Smooth muscle cell (in vitro differentiated cells): ENCODE measurements at regions not wholly inside any gene's neighbourhood (a gene's known extent, or its start where the extent isn't known, plus 50 kb on each side); places are given as distances from the start of the nearest gene placed in this dataset.

Source experiments
- DNase-seq: peaks from one replicate; lab custom pipeline; 2025; ENCODE audit not compliant: unreplicated experiment; lab: John Stamatoyannopoulos, UW
- H2AFZ ChIP-seq: fragments of 200-600 bp; sonication (generic); 2 replicates; pipeline ENCODE4 v1.6.0; 2016; ENCODE audit warnings: antibody characterized with exemption, low read depth, mild to moderate bottlenecking
- H3F3A ChIP-seq: fragments of 200-600 bp; sonication (generic); 2 replicates; pipeline ENCODE4 v1.6.0; 2017; ENCODE audit warnings: antibody characterized with exemption, low read depth
- H3K27ac ChIP-seq: fragments of 200-600 bp; sonication (generic); 2 replicates; pipeline ENCODE4 v1.5.1; 2016; ENCODE audit warnings: low read depth, mild to moderate bottlenecking
- H3K27me3 ChIP-seq: fragments of 200-600 bp; sonication (generic); 2 replicates; pipeline ENCODE4 v1.6.1; 2016; ENCODE audit warnings: low read depth, mild to moderate bottlenecking
- H3K36me3 ChIP-seq: fragments of 200-600 bp; sonication (generic); 2 replicates; pipeline ENCODE4 v1.5.1; 2016; ENCODE audit warnings: low read depth
- H3K4me1 ChIP-seq: fragments of 200-600 bp; sonication (generic); 2 replicates; pipeline ENCODE4 v1.5.1; 2016; ENCODE audit warnings: low read depth
- H3K4me2 ChIP-seq: fragments of 200-600 bp; sonication (generic); 2 replicates; pipeline ENCODE4 v1.6.0; 2016; ENCODE audit warnings: mild to moderate bottlenecking
- H3K4me3 ChIP-seq: fragments of 200-600 bp; sonication (generic); 2 replicates; pipeline ENCODE4 v1.5.1; 2016; ENCODE audit warnings: mild to moderate bottlenecking
- H3K79me2 ChIP-seq: fragments of 200-600 bp; sonication (generic); 2 replicates; pipeline ENCODE4 v1.6.0; 2016; ENCODE audit warnings: low read depth, mild to moderate bottlenecking
- H3K9ac ChIP-seq: fragments of 200-600 bp; sonication (generic); 2 replicates; pipeline ENCODE4 v1.6.0; 2016; ENCODE audit warnings: low read depth
- H3K9me3 ChIP-seq: fragments of 200-600 bp; sonication (generic); replicated peaks from 2 replicates; pipeline ENCODE4 v1.5.1; 2016; ENCODE audit warnings: low read depth
- H4K20me1 ChIP-seq: fragments of 200-600 bp; sonication (generic); 2 replicates; pipeline ENCODE4 v1.6.0; 2016; ENCODE audit warnings: low read depth
- whole genome bisulfite sequencing: methylation state at CpG from one replicate; pipeline ENCODE4 v1.1.7; 2016; ENCODE audit warnings: low lambda C conversion rate; 5-methylcytosine and 5-hydroxymethylcytosine counted together
- TF ChIP-seq, protein P1 (sequence below): fragments of 200-600 bp; sonication (generic); IDR thresholded peaks from 2 replicates; pipeline ENCODE4 v1.5.1; 2017; ENCODE audit warnings: borderline replicate concordance, mild to moderate bottlenecking, antibody characterized with exemption; ENCODE audit not compliant: insufficient read depth, poor library complexity, severe bottlenecking

- Histone ChIP-seq H3K4me3 (no peak overlapping the region), H3K27ac (peak overlapping the region; percentile 83), H3K36me3 (no peaks in the 10 kb centered on the region), H3K4me2 (peak overlapping the region; percentile 75), H4K20me1 (no peaks in the 10 kb centered on the region), H3K27me3 (no peaks in the 10 kb centered on the region), H3K9ac (no peak overlapping the region), H3K79me2 (no peaks in the 10 kb centered on the region), H2AFZ (no peak overlapping the region), H3F3A (peaks cover 16% of the 10 kb centered on the region), H3K4me1 (peaks cover 21% of the 10 kb centered on the region), H3K9me3 (no peaks in the 10 kb centered on the region)
- 72% methylated on average over 3 of the region's 3 CpGs for WGBS
- no peak for DNase-seq
- TF ChIP-seq, protein P1, sequence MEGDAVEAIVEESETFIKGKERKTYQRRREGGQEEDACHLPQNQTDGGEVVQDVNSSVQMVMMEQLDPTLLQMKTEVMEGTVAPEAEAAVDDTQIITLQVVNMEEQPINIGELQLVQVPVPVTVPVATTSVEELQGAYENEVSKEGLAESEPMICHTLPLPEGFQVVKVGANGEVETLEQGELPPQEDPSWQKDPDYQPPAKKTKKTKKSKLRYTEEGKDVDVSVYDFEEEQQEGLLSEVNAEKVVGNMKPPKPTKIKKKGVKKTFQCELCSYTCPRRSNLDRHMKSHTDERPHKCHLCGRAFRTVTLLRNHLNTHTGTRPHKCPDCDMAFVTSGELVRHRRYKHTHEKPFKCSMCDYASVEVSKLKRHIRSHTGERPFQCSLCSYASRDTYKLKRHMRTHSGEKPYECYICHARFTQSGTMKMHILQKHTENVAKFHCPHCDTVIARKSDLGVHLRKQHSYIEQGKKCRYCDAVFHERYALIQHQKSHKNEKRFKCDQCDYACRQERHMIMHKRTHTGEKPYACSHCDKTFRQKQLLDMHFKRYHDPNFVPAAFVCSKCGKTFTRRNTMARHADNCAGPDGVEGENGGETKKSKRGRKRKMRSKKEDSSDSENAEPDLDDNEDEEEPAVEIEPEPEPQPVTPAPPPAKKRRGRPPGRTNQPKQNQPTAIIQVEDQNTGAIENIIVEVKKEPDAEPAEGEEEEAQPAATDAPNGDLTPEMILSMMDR = no peak
Observed at GRCh38 chr9:121569266-121569648, 69.6 kb upstream of the GGTA1 start.

GRCh38 chr9:121572581-121572980, 72.9 kb upstream of the GGTA1 start:
- Histone ChIP-seq H2AFZ (no peak overlapping the region), H3K79me2 (no peaks in the 10 kb centered on the region), H3K36me3 (no peaks in the 10 kb centered on the region), H3K9ac (no peak overlapping the region), H3K4me1 (peaks cover 11% of the 10 kb centered on the region), H3K27me3 (no peaks in the 10 kb centered on the region), H3K27ac (no peak overlapping the region), H4K20me1 (no peaks in the 10 kb centered on the region), H3K4me2 (no peak overlapping the region), H3F3A (peaks cover 12% of the 10 kb centered on the region), H3K9me3 (no peaks in the 10 kb centered on the region), H3K4me3 (no peak overlapping the region)
- 80% methylated on average over 7 of the region's 7 CpGs for WGBS
- no peak for DNase-seq
- TF ChIP-seq, protein P1 = no peak

DNA sequence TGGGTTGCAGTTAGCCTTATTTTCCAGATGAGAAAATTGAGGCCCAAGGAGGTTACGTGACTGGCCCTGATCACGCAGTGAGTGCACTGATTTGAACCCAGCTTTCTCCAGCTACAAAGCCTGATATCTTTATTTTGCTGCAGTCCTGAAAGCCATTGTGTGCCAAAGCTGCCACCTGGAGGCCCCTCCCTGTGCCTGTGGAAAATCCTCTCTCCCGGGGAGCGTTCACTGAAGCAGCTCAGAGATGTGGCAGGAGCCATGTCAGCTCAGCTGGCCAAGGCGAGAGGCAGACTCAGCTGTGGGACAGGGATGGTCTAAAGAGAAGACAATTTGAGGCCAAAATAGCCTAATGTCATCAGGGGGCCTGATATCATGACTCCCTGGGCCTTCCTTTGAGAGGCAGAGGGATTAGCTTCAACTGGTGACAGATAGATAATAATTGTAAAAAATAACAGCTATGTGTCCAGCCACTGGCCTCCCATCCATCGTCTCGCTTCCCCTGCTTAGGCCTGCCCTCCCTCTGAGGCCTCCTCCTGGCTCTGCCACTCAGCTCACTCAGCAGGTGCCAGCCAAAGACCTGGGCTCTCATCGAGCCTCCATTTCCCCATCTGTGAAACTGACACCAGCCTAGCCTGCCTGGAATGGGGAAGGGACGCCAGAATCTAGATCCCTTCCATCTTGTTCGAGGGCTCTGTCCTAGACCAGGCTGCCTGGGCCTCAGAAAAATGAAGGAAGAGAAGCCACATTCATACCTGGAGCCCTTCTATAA, 74.3 kb upstream of the GGTA1 start:
- no peak for DNase-seq
- Histone ChIP-seq H4K20me1 (no peaks in the 10 kb centered on the region), H3K27me3 (no peaks in the 10 kb centered on the region), H3K9ac (no peak overlapping the region), H3K4me3 (no peak overlapping the region), H3F3A (no peaks in the 10 kb centered on the region), H3K4me1 (no peaks in the 10 kb centered on the region), H3K4me2 (no peak overlapping the region), H3K79me2 (no peaks in the 10 kb centered on the region), H3K27ac (no peak overlapping the region), H3K36me3 (no peaks in the 10 kb centered on the region), H3K9me3 (no peaks in the 10 kb centered on the region), H2AFZ (no peak overlapping the region)
- TF ChIP-seq, protein P1 = no peak
- 89% methylated on average over 10 of the region's 10 CpGs for WGBS
